ENCODE measurements at regions not wholly inside any gene's neighbourhood (a gene's known extent, or its start where the extent isn't known, plus 50 kb on each side); places are given as distances from the start of the nearest gene placed in this dataset.

GRCh38 chr5:167155387-167156005 is 1135.9 kb upstream of the WWC1 start:
- no peak overlapping the region for H3K4me3 Mint-ChIP-seq
- Histone ChIP-seq H3K36me3 (ENCODE audit: insufficient read depth, low read length) (no peaks in the 10 kb centered on the region), H3K27ac (ENCODE audit: low read depth, low read length) (no peak overlapping the region), H3K27me3 (ENCODE audit: insufficient read depth, low read length) (no peaks in the 10 kb centered on the region), H3K4me3 (ENCODE audit: low read length in 2 of 2) (no peak overlapping the region), H3K9me3 (ENCODE audit: control insufficient read depth in 1 of 2, low read length in 2 of 2) (no peaks in the 10 kb centered on the region), H3K4me1 (ENCODE audit: insufficient read depth, low read length) (no peaks in the 10 kb centered on the region)
- H3K36me3 Mint-ChIP-seq = no peaks in the 10 kb centered on the region
- H3K4me1 Mint-ChIP-seq = no peaks in the 10 kb centered on the region
- intact Hi-C loops (cut with micrococcal nuclease) = no loop called here
- peaks cover 0 to 7% (median 2%) of the 10 kb centered on the region in 8 donors for H3K9me3 Mint-ChIP-seq
- H3K27ac Mint-ChIP-seq = no peak overlapping the region
- H3K27me3 Mint-ChIP-seq = no peaks in the 10 kb centered on the region
- ChIA-PET POLR2A (ENCODE audit: partially characterized antibody) (no interaction called here), CTCF (ENCODE audit: partially characterized antibody) (no interaction called here)
- DNase-seq = no peak

GRCh38 chr5:167156446-167156845 is 1135.0 kb upstream of the WWC1 start:
- no peaks in the 10 kb centered on the region for H3K4me1 Mint-ChIP-seq
- H3K9me3 Mint-ChIP-seq = peaks cover 0 to 7% (median 3%) of the 10 kb centered on the region in 8 donors
- no peaks in the 10 kb centered on the region for H3K36me3 Mint-ChIP-seq
- DNase-seq = no peak
- Histone ChIP-seq H3K27ac (ENCODE audit: low read depth, low read length) (no peak overlapping the region), H3K27me3 (ENCODE audit: insufficient read depth, low read length) (no peaks in the 10 kb centered on the region), H3K4me1 (ENCODE audit: insufficient read depth, low read length) (no peaks in the 10 kb centered on the region), H3K9me3 (ENCODE audit: control insufficient read depth in 1 of 2, low read length in 2 of 2) (no peaks in the 10 kb centered on the region), H3K36me3 (ENCODE audit: insufficient read depth, low read length) (no peaks in the 10 kb centered on the region), H3K4me3 (ENCODE audit: low read length in 2 of 2) (no peak overlapping the region)
- CTCF ChIA-PET (ENCODE audit: partially characterized antibody) = no interaction called here
- H3K27ac Mint-ChIP-seq = no peak overlapping the region
- intact Hi-C loops (cut with micrococcal nuclease) = no loop called here
- POLR2A ChIA-PET (ENCODE audit: partially characterized antibody) = no interaction called here
- H3K27me3 Mint-ChIP-seq = no peaks in the 10 kb centered on the region
- H3K4me3 Mint-ChIP-seq = no peak overlapping the region

- Histone ChIP-seq H3K9me3 (ENCODE audit: control insufficient read depth in 1 of 2, low read length in 2 of 2) (no peaks in the 10 kb centered on the region), H3K4me1 (ENCODE audit: insufficient read depth, low read length) (no peaks in the 10 kb centered on the region), H3K27me3 (ENCODE audit: insufficient read depth, low read length) (no peaks in the 10 kb centered on the region), H3K36me3 (ENCODE audit: insufficient read depth, low read length) (no peaks in the 10 kb centered on the region), H3K4me3 (ENCODE audit: low read length in 2 of 2) (no peak overlapping the region), H3K27ac (ENCODE audit: low read depth, low read length) (no peak overlapping the region)
- H3K4me1 Mint-ChIP-seq = no peaks in the 10 kb centered on the region
- no peaks in the 10 kb centered on the region for H3K27me3 Mint-ChIP-seq
- intact Hi-C loops (cut with micrococcal nuclease) = no loop called here
- no peaks in the 10 kb centered on the region for H3K36me3 Mint-ChIP-seq
- H3K27ac Mint-ChIP-seq = no peak overlapping the region
- DNase-seq = no peak
- POLR2A ChIA-PET (ENCODE audit: partially characterized antibody) = no interaction called here
- CTCF ChIA-PET (ENCODE audit: partially characterized antibody) = no interaction called here
- peaks cover 0 to 6% (median 3%) of the 10 kb centered on the region in 8 donors for H3K9me3 Mint-ChIP-seq
- H3K4me3 Mint-ChIP-seq = no peak overlapping the region
These were observed 1132.9 kb upstream of the WWC1 start for GRCh38 chr5:167158588-167158987.

- H3K36me3 Mint-ChIP-seq = no peaks in the 10 kb centered on the region
- H3K4me3 Mint-ChIP-seq = no peak overlapping the region
- ChIA-PET POLR2A (ENCODE audit: partially characterized antibody) (no interaction called here), CTCF (ENCODE audit: partially characterized antibody) (no interaction called here)
- peaks cover 0 to 7% (median 4%) of the 10 kb centered on the region in 8 donors for H3K9me3 Mint-ChIP-seq
- no peaks in the 10 kb centered on the region for H3K27me3 ChIP-seq (ENCODE audit: insufficient read depth, low read length)
- H3K9me3 ChIP-seq (ENCODE audit: control insufficient read depth in 1 of 2, low read length in 2 of 2) = no peaks in the 10 kb centered on the region
- H3K4me1 ChIP-seq (ENCODE audit: insufficient read depth, low read length) = no peaks in the 10 kb centered on the region
- no peaks in the 10 kb centered on the region for H3K36me3 ChIP-seq (ENCODE audit: insufficient read depth, low read length)
- no peak overlapping the region for H3K27ac Mint-ChIP-seq
- no peaks in the 10 kb centered on the region for H3K27me3 Mint-ChIP-seq
- no peak for DNase-seq
- H3K4me3 ChIP-seq (ENCODE audit: low read length in 2 of 2) = no peak overlapping the region
- intact Hi-C loops (cut with micrococcal nuclease) = no loop called here
- H3K4me1 Mint-ChIP-seq = no peaks in the 10 kb centered on the region
- no peak overlapping the region for H3K27ac ChIP-seq (ENCODE audit: low read depth, low read length)
These were observed 1131.1 kb upstream of the WWC1 start for GRCh38 chr5:167160388-167160787.

GRCh38 chr5:167166696-167167095 is 1124.7 kb upstream of the WWC1 start:
- H3K4me3 Mint-ChIP-seq = no peak overlapping the region
- no peak overlapping the region for H3K27ac Mint-ChIP-seq
- no peaks in the 10 kb centered on the region for H3K36me3 ChIP-seq (ENCODE audit: insufficient read depth, low read length)
- peaks cover 0 to 10% (median 4%) of the 10 kb centered on the region in 8 donors for H3K9me3 Mint-ChIP-seq
- no peaks in the 10 kb centered on the region for H3K9me3 ChIP-seq (ENCODE audit: control insufficient read depth in 1 of 2, low read length in 2 of 2)
- no peaks in the 10 kb centered on the region for H3K27me3 Mint-ChIP-seq
- DNase-seq = no peak
- no peak overlapping the region for H3K4me3 ChIP-seq (ENCODE audit: low read length in 2 of 2)
- no peaks in the 10 kb centered on the region for H3K36me3 Mint-ChIP-seq
- CTCF ChIA-PET (ENCODE audit: partially characterized antibody) = no interaction called here
- POLR2A ChIA-PET (ENCODE audit: partially characterized antibody) = no interaction called here
- H3K27ac ChIP-seq (ENCODE audit: low read depth, low read length) = no peak overlapping the region
- no peaks in the 10 kb centered on the region for H3K4me1 Mint-ChIP-seq
- no peaks in the 10 kb centered on the region for H3K4me1 ChIP-seq (ENCODE audit: insufficient read depth, low read length)
- intact Hi-C loops (cut with micrococcal nuclease) = no loop called here
- H3K27me3 ChIP-seq (ENCODE audit: insufficient read depth, low read length) = no peaks in the 10 kb centered on the region

GRCh38 chr5:167167191-167167795 is 1124.2 kb upstream of the WWC1 start:
- ChIA-PET CTCF (ENCODE audit: partially characterized antibody) (no interaction called here), POLR2A (ENCODE audit: partially characterized antibody) (no interaction called here)
- no peaks in the 10 kb centered on the region for H3K4me1 Mint-ChIP-seq
- Histone ChIP-seq H3K9me3 (ENCODE audit: control insufficient read depth in 1 of 2, low read length in 2 of 2) (no peaks in the 10 kb centered on the region), H3K4me3 (ENCODE audit: low read length in 2 of 2) (no peak overlapping the region), H3K36me3 (ENCODE audit: insufficient read depth, low read length) (no peaks in the 10 kb centered on the region), H3K4me1 (ENCODE audit: insufficient read depth, low read length) (no peaks in the 10 kb centered on the region), H3K27me3 (ENCODE audit: insufficient read depth, low read length) (no peaks in the 10 kb centered on the region), H3K27ac (ENCODE audit: low read depth, low read length) (no peak overlapping the region)
- no peaks in the 10 kb centered on the region for H3K36me3 Mint-ChIP-seq
- H3K27ac Mint-ChIP-seq = no peak overlapping the region
- peaks cover 0 to 15% (median 4%) of the 10 kb centered on the region in 8 donors for H3K9me3 Mint-ChIP-seq
- intact Hi-C loops (cut with micrococcal nuclease) = no loop called here
- no peak overlapping the region for H3K4me3 Mint-ChIP-seq
- no peaks in the 10 kb centered on the region for H3K27me3 Mint-ChIP-seq
- DNase-seq = no peak

GRCh38 chr5:167168971-167169370 is 1122.5 kb upstream of the WWC1 start:
- ChIA-PET POLR2A (ENCODE audit: partially characterized antibody) (no interaction called here), CTCF (ENCODE audit: partially characterized antibody) (no interaction called here)
- no peak for DNase-seq
- H3K36me3 ChIP-seq (ENCODE audit: insufficient read depth, low read length) = no peaks in the 10 kb centered on the region
- Mint-ChIP-seq H3K27me3 (no peaks in the 10 kb centered on the region), H3K4me3 (no peak overlapping the region), H3K9me3 (peaks cover 2 to 17% (median 5%) of the 10 kb centered on the region in 8 donors), H3K36me3 (no peaks in the 10 kb centered on the region), H3K4me1 (no peaks in the 10 kb centered on the region), H3K27ac (no peak overlapping the region)
- intact Hi-C loops (cut with micrococcal nuclease) = no loop called here
- H3K27ac ChIP-seq (ENCODE audit: low read depth, low read length) = no peak overlapping the region
- no peaks in the 10 kb centered on the region for H3K9me3 ChIP-seq (ENCODE audit: control insufficient read depth in 1 of 2, low read length in 2 of 2)
- no peak overlapping the region for H3K4me3 ChIP-seq (ENCODE audit: low read length in 2 of 2)
- H3K27me3 ChIP-seq (ENCODE audit: insufficient read depth, low read length) = no peaks in the 10 kb centered on the region
- H3K4me1 ChIP-seq (ENCODE audit: insufficient read depth, low read length) = no peaks in the 10 kb centered on the region

All from CD4-positive, alpha-beta memory T cell (primary cell).